Mammary epithelial cell (primary cell): ENCODE measurements at regions not wholly inside any gene's neighbourhood (a gene's known extent, or its start where the extent isn't known, plus 50 kb on each side); places are given as distances from the start of the nearest gene placed in this dataset.

Experiments used
- EZH2 ChIP-seq: IDR thresholded peaks from 2 replicates; pipeline ENCODE4 v1.6.1; 2012; ENCODE audit warnings: low read length, inconsistent platforms, borderline replicate concordance
- TF ChIP-seq, protein P1 (sequence below), 2 donors: IDR thresholded peaks in 1 of 2; conservative IDR thresholded peaks in 1 of 2; 2 replicates each; pipeline ENCODE4 v1.5.1; 2011 to 2012; ENCODE audit warnings: inconsistent platforms in 2 of 2, low read length in 2 of 2, mild to moderate bottlenecking in 2 of 2, control low read depth in 1 of 2, low read depth in 1 of 2; ENCODE audit not compliant: insufficient read depth in 1 of 2; ENCODE audit errors: extremely low read depth in 1 of 2

GRCh38 chr3:22265403-22265802, 514.4 kb upstream of the ZNF385D start:
- TF ChIP-seq, protein P1, sequence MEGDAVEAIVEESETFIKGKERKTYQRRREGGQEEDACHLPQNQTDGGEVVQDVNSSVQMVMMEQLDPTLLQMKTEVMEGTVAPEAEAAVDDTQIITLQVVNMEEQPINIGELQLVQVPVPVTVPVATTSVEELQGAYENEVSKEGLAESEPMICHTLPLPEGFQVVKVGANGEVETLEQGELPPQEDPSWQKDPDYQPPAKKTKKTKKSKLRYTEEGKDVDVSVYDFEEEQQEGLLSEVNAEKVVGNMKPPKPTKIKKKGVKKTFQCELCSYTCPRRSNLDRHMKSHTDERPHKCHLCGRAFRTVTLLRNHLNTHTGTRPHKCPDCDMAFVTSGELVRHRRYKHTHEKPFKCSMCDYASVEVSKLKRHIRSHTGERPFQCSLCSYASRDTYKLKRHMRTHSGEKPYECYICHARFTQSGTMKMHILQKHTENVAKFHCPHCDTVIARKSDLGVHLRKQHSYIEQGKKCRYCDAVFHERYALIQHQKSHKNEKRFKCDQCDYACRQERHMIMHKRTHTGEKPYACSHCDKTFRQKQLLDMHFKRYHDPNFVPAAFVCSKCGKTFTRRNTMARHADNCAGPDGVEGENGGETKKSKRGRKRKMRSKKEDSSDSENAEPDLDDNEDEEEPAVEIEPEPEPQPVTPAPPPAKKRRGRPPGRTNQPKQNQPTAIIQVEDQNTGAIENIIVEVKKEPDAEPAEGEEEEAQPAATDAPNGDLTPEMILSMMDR (conservative IDR thresholded peaks at IDR 0.05 in 1 of 2, IDR thresholded peaks at IDR 0.05 in 1 of 2; ENCODE audit: extremely low read depth in 1 of 2, insufficient read depth in 1 of 2, low read depth in 1 of 2, low read length in 2 of 2) = no peak
- TF ChIP-seq EZH2 = no peak
